ENCODE measurements at regions not wholly inside any gene's neighbourhood (a gene's known extent, or its start where the extent isn't known, plus 50 kb on each side); places are given as distances from the start of the nearest gene placed in this dataset.
"Not testable (repeated sequence)": the region's sequence is repeated elsewhere in the genome, so short reads cannot be mapped to it uniquely, and the experiment has no call there.

- no peak for DNase-seq (ENCODE audit: low read depth, low spot score)
These were observed 1046.9 kb downstream of the DNAJB9 start for GRCh38 chr7:109616551-109617069.

GRCh38 chr7:109622320-109622719 is 1052.6 kb downstream of the DNAJB9 start:
- no peak for DNase-seq (ENCODE audit: low read depth, low spot score)

- DNase-seq (ENCODE audit: low read depth, low spot score) = not testable (repeated sequence)
These were observed 1063.2 kb downstream of the DNAJB9 start for GRCh38 chr7:109632890-109633289.

GRCh38 chr7:109635374-109635773 is 1065.7 kb downstream of the DNAJB9 start:
- DNase-seq (ENCODE audit: low read depth, low spot score) = no peak

GRCh38 chr7:109637428-109637990 is 1067.8 kb downstream of the DNAJB9 start:
- DNase-seq (ENCODE audit: low read depth, low spot score) = no peak

GRCh38 chr7:109638321-109638720 is 1068.6 kb downstream of the DNAJB9 start:
- no peak for DNase-seq (ENCODE audit: low read depth, low spot score)

- DNase-seq (ENCODE audit: low read depth, low spot score) = no peak
These were observed 1069.9 kb downstream of the DNAJB9 start for GRCh38 chr7:109639561-109639960.

- no peak for DNase-seq (ENCODE audit: low read depth, low spot score)
These were observed 1071.8 kb downstream of the DNAJB9 start for GRCh38 chr7:109641445-109641844.

- DNase-seq (ENCODE audit: low read depth, low spot score) = no peak
These were observed 1076.5 kb downstream of the DNAJB9 start for GRCh38 chr7:109646124-109646523.

GRCh38 chr7:109646594-109646993 is 1076.9 kb downstream of the DNAJB9 start:
- not testable (repeated sequence) for DNase-seq (ENCODE audit: low read depth, low spot score)

GRCh38 chr7:109647263-109647662 is 1077.6 kb downstream of the DNAJB9 start:
- DNase-seq (ENCODE audit: low read depth, low spot score) = not testable (repeated sequence)

GRCh38 chr7:109659261-109659660 is 1089.6 kb downstream of the DNAJB9 start:
- DNase-seq (ENCODE audit: low read depth, low spot score) = no peak

- DNase-seq (ENCODE audit: low read depth, low spot score) = no peak
These were observed 1090.7 kb downstream of the DNAJB9 start for GRCh38 chr7:109660401-109660800.

GRCh38 chr7:109663806-109664205 is 1094.1 kb downstream of the DNAJB9 start:
- DNase-seq (ENCODE audit: low read depth, low spot score) = no peak

- DNase-seq (ENCODE audit: low read depth, low spot score) = not testable (repeated sequence)
These were observed 1117.6 kb downstream of the DNAJB9 start for GRCh38 chr7:109687269-109687668.

GRCh38 chr7:109692613-109693012 is 1122.9 kb downstream of the DNAJB9 start:
- DNase-seq (ENCODE audit: low read depth, low spot score) = not testable (repeated sequence)

- DNase-seq (ENCODE audit: low read depth, low spot score) = no peak
These were observed 1124.7 kb downstream of the DNAJB9 start for GRCh38 chr7:109694149-109695071.

GRCh38 chr7:109695419-109695818 is 1125.7 kb downstream of the DNAJB9 start:
- DNase-seq (ENCODE audit: low read depth, low spot score) = no peak

GRCh38 chr7:109696723-109697122 is 1127.0 kb downstream of the DNAJB9 start:
- no peak for DNase-seq (ENCODE audit: low read depth, low spot score)

- no peak for DNase-seq (ENCODE audit: low read depth, low spot score)
These were observed 1130.0 kb downstream of the DNAJB9 start for GRCh38 chr7:109699661-109700060.

GRCh38 chr7:109713366-109713765 is 1143.7 kb downstream of the DNAJB9 start:
- no peak for DNase-seq (ENCODE audit: low read depth, low spot score)

- not testable (repeated sequence) for DNase-seq (ENCODE audit: low read depth, low spot score)
These were observed 1149.7 kb downstream of the DNAJB9 start for GRCh38 chr7:109719359-109719758.

GRCh38 chr7:109734601-109735000 is 1164.9 kb downstream of the DNAJB9 start:
- no peak for DNase-seq (ENCODE audit: low read depth, low spot score)

All from smooth muscle cell of the brain vasculature (primary cell).